Tibial nerve (tissue), 4 donors: ENCODE measurements at regions not wholly inside any gene's neighbourhood (a gene's known extent, or its start where the extent isn't known, plus 50 kb on each side); places are given as distances from the start of the nearest gene placed in this dataset.

Source experiments
- DNase-seq, 2 donors: peaks; one replicate each; pipeline ENCODE4 v3.0.0-alpha.2; 2019; ENCODE audit warnings: low spot score in 2 of 2
- H3K27ac ChIP-seq, 4 donors: fragments of 200-600 bp; sonication (generic) in 3 of 4; one replicate each; pipeline ENCODE4 v1.5.1; 2017 to 2019; ENCODE audit warnings: mild to moderate bottlenecking in 1 of 4
- H3K27me3 ChIP-seq, 2 donors: fragments of 200-600 bp; sonication (generic) in 1 of 2; one replicate each; pipeline versions ENCODE4 v1.5.1 to v1.6.0; 2017 to 2019
- H3K36me3 ChIP-seq, 3 donors: fragments of 200-600 bp; sonication (generic); one replicate each; pipeline ENCODE4 v1.5.1; 2018 to 2019
- H3K4me1 ChIP-seq, 4 donors: fragments of 200-600 bp; sonication (generic) in 3 of 4; one replicate each; pipeline ENCODE4 v1.5.1; 2017 to 2019
- H3K4me3 ChIP-seq, 4 donors: fragments of 200-600 bp; sonication (generic) in 3 of 4; one replicate each; pipeline ENCODE4 v1.5.1; 2017 to 2019; ENCODE audit warnings: mild to moderate bottlenecking in 1 of 4, moderate library complexity in 1 of 4
- H3K9me3 ChIP-seq, 4 donors: fragments of 200-600 bp; sonication (generic) in 3 of 4; one replicate each; pipeline ENCODE4 v1.5.1; 2017 to 2019
- CTCF ChIP-seq, 5 experiments: fragments of 200-600 bp in 3 of 5; fragments of 450-650 bp in 2 of 5; sonication (generic) in 3 of 5; IDR thresholded peaks; one replicate each; pipeline ENCODE4 v1.5.1; 2016 to 2019; ENCODE audit warnings: antibody characterized with exemption in 5 of 5, mild to moderate bottlenecking in 3 of 5, moderate library complexity in 2 of 5
- EP300 ChIP-seq, 2 donors: sonication (generic); formaldehyde crosslinking; IDR thresholded peaks; one replicate each; pipeline ENCODE4 v1.6.1; 2017; ENCODE audit warnings: antibody characterized with exemption in 2 of 2, mild to moderate bottlenecking in 1 of 2
- POLR2A ChIP-seq, 2 donors: fragments of 450-650 bp; IDR thresholded peaks; one replicate each; pipeline ENCODE4 v1.6.1; 2017; ENCODE audit warnings: antibody characterized with exemption in 2 of 2, mild to moderate bottlenecking in 2 of 2, moderate library complexity in 2 of 2
- WGBS, 2 donors: methylation state at CpG; one replicate each; pipeline ENCODE4 v1.1.5; 2018; 5-methylcytosine and 5-hydroxymethylcytosine counted together

DNA sequence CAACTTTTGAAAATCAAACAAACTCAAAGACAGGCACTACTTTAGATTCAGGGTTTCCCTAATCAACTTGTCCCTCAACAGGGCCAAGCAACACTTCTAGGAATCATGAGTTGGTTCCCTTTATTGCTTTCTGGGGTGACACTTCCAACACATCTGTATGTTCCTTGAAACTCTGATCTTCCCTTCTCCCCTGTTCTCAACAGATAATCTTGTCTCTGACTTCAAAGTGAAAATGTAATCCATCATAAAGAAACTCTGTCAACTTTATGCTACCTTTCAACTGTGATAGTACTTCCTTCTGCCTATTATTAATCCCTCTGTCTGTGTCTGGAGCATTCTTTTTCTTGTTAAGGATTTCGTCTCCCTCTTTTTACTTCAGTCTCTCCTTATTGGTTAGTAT, 250.1 kb upstream of the MEF2C start:
- no peaks in the 10 kb centered on the region for H3K36me3 ChIP-seq
- TF ChIP-seq EP300 (IDR thresholded peaks at IDR 0.05), result no peak
- TF ChIP-seq POLR2A (IDR thresholded peaks at IDR 0.05), result no peak
- no peak for TF ChIP-seq CTCF (IDR thresholded peaks at IDR 0.05)
- H3K4me3 ChIP-seq, result no peak overlapping the region
- WGBS, 2 donors, result 88 to 89% methylated on average over 1 of the region's 1 CpG
- H3K4me1 ChIP-seq, result no peaks in the 10 kb centered on the region
- no peaks in the 10 kb centered on the region for H3K27me3 ChIP-seq
- H3K9me3 ChIP-seq, result no peaks in the 10 kb centered on the region
- DNase-seq, result no peak
- H3K27ac ChIP-seq, result no peak overlapping the region

GRCh38 chr5:89130851-89131250, 247.9 kb upstream of the MEF2C start:
- 94 to 99% methylated on average over 1 of the region's 1 CpG for WGBS, 2 donors
- TF ChIP-seq POLR2A (IDR thresholded peaks at IDR 0.05) (no peak), EP300 (IDR thresholded peaks at IDR 0.05) (no peak), CTCF (IDR thresholded peaks at IDR 0.05) (no peak)

GRCh38 chr5:89129941-89130340, 247.0 kb upstream of the MEF2C start:
- Histone ChIP-seq H3K4me3 (no peak overlapping the region), H3K9me3 (no peaks in the 10 kb centered on the region), H3K27me3 (no peaks in the 10 kb centered on the region), H3K36me3 (no peaks in the 10 kb centered on the region), H3K27ac (no peak overlapping the region), H3K4me1 (no peaks in the 10 kb centered on the region)
- DNase-seq, result no peak
- 70 to 76% methylated on average over 1 of the region's 1 CpG for WGBS, 2 donors
- no peak for TF ChIP-seq EP300 (IDR thresholded peaks at IDR 0.05)
- no peak for TF ChIP-seq POLR2A (IDR thresholded peaks at IDR 0.05)
- no peak for TF ChIP-seq CTCF (IDR thresholded peaks at IDR 0.05)

More at GRCh38 chr5:89130851-89131250, 247.9 kb upstream of the MEF2C start:
- H3K4me1 ChIP-seq, result no peaks in the 10 kb centered on the region
- H3K4me3 ChIP-seq, result no peak overlapping the region
- no peak overlapping the region for H3K27ac ChIP-seq
- no peaks in the 10 kb centered on the region for H3K36me3 ChIP-seq
- H3K9me3 ChIP-seq, result no peaks in the 10 kb centered on the region
- no peak for DNase-seq
- H3K27me3 ChIP-seq, result no peaks in the 10 kb centered on the region

DNA sequence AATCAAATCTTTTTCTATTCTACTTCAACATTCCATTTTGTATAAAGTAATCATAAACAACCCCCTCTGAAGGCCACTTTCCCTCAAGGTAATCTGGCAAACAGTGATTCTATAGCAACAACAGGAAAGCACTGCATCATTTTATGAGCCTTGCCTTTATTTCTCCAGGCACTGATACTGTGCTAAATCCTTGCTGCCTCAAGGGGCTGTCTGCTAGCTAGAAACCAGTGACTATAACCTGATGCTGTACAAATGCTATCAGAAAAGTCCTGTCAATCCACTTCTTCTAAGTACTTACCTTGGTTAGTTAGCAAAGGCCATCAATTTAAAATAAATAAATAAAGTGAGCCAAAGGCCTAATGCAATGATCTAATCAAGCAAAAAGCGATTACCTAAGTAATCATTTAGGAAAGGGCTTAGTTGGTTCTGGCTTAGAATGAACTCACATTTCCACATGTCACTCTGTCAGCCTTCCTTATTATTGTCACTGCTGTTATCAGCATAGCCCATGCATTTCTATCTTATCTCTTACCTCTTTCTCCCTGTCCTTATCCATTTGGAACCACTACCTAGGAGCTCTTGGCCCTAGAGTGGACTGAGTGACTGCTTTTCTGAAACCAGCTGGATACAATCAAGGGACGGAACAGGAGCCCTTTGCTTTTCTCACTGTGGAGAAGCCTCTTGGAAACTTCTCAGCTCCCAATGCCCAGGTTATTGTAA, 246.1 kb upstream of the MEF2C start:
- TF ChIP-seq CTCF (IDR thresholded peaks at IDR 0.05) (no peak), EP300 (IDR thresholded peaks at IDR 0.05) (no peak), POLR2A (IDR thresholded peaks at IDR 0.05) (no peak)
- no peaks in the 10 kb centered on the region for H3K9me3 ChIP-seq
- H3K27ac ChIP-seq, result no peak overlapping the region
- no peak overlapping the region for H3K4me3 ChIP-seq
- WGBS, 2 donors, result 94 to 95% methylated on average over 2 of the region's 2 CpGs
- no peaks in the 10 kb centered on the region for H3K4me1 ChIP-seq
- H3K36me3 ChIP-seq, result no peaks in the 10 kb centered on the region
- no peaks in the 10 kb centered on the region for H3K27me3 ChIP-seq
- no peak for DNase-seq

DNA sequence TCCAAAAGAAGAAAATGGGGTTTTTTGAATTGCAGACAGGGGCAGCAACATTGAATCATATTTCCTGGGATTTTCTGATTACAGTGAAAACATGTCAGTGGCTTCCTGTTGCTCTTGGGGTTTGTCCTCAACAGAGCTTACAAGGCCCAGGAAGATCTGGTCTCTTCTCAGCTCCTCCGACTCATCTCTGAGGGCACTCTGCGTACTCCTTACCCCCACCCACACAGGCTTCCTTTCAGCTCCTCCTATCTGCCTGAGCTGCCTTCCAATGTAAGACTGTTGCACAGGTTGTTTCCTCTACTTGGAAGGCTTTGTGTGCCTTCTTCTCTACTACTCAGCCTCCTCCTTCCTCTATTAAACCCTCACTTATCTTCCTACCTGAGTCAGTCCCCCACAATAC, 245.1 kb upstream of the MEF2C start:
- H3K4me1 ChIP-seq, result no peaks in the 10 kb centered on the region
- no peaks in the 10 kb centered on the region for H3K9me3 ChIP-seq
- no peaks in the 10 kb centered on the region for H3K27me3 ChIP-seq
- H3K4me3 ChIP-seq, result no peak overlapping the region
- DNase-seq, result no peak
- H3K27ac ChIP-seq, result no peak overlapping the region
- no peaks in the 10 kb centered on the region for H3K36me3 ChIP-seq
- TF ChIP-seq POLR2A (IDR thresholded peaks at IDR 0.05), result no peak
- TF ChIP-seq EP300 (IDR thresholded peaks at IDR 0.05), result no peak
- TF ChIP-seq CTCF (IDR thresholded peaks at IDR 0.05), result no peak
- WGBS, 2 donors, result 66 to 82% methylated on average over 2 of the region's 2 CpGs
